CD14-positive monocyte (primary cell): ENCODE measurements at regions not wholly inside any gene's neighbourhood (a gene's known extent, or its start where the extent isn't known, plus 50 kb on each side); places are given as distances from the start of the nearest gene placed in this dataset.

ENCODE experiments used
- DNase-seq, 3 donors: peaks; one replicate each; pipeline ENCODE4 v3.0.0-alpha.2; 2011 to 2022
- H2AFZ ChIP-seq: 2 replicates; pipeline ENCODE4 v1.6.0; 2012; ENCODE audit warnings: mild to moderate bottlenecking, low read depth, low read length, inconsistent platforms; ENCODE audit not compliant: insufficient read depth, poor library complexity, severe bottlenecking
- H3K27ac ChIP-seq, 2 donors: 1 replicate in 1 of 2; 2 replicates in 1 of 2; pipeline ENCODE4 v1.5.1; 2012 to 2013; ENCODE audit warnings: low read length in 2 of 2, control low read depth in 1 of 2, inconsistent platforms in 1 of 2, low read depth in 1 of 2, mild to moderate bottlenecking in 1 of 2
- H3K27me3 ChIP-seq, 2 donors: one replicate each; pipeline versions ENCODE4 v1.6.0 to v1.6.1; 2011 to 2013; ENCODE audit warnings: low read length in 2 of 2; ENCODE audit not compliant: control insufficient read depth in 2 of 2, insufficient read depth in 2 of 2
- H3K36me3 ChIP-seq, 2 donors: replicated peaks in 1 of 2; 1 replicate in 1 of 2; 2 replicates in 1 of 2; pipeline versions ENCODE4 v1.5.1 to v1.6.1; 2012 to 2013; ENCODE audit warnings: low read length in 2 of 2, control low read depth in 1 of 2, inconsistent platforms in 1 of 2, mild to moderate bottlenecking in 1 of 2; ENCODE audit not compliant: insufficient read depth in 2 of 2, control insufficient read depth in 1 of 2
- H3K4me1 ChIP-seq, 2 donors: 1 replicate in 1 of 2; 2 replicates in 1 of 2; pipeline versions ENCODE4 v1.5.1 to v1.6.1; 2012 to 2013; ENCODE audit warnings: low read length in 2 of 2, control low read depth in 1 of 2, inconsistent platforms in 1 of 2, mild to moderate bottlenecking in 1 of 2, moderate library complexity in 1 of 2; ENCODE audit not compliant: insufficient read depth in 2 of 2, control insufficient read depth in 1 of 2
- H3K4me2 ChIP-seq: replicated peaks from 2 replicates; pipeline ENCODE3; 2012; ENCODE audit warnings: low read length, moderate library complexity, mild to moderate bottlenecking; ENCODE audit not compliant: poor library complexity, severe bottlenecking; ENCODE audit errors: extremely low read depth
- H3K4me3 ChIP-seq, 3 experiments: fragments of 200-600 bp in 1 of 3; sonication (generic) in 1 of 3; replicated peaks in 1 of 3; 1 replicate in 2 of 3; 2 replicates in 1 of 3; pipeline ENCODE4 v1.5.1; 2011 to 2013; ENCODE audit warnings: low read length in 3 of 3, mild to moderate bottlenecking in 3 of 3, control low read depth in 2 of 3, low read depth in 2 of 3, inconsistent platforms in 1 of 3, moderate library complexity in 1 of 3
- H3K79me2 ChIP-seq: 2 replicates; pipeline ENCODE4 v1.6.0; 2012; ENCODE audit warnings: mild to moderate bottlenecking, control low read depth, inconsistent platforms, low read length, moderate library complexity; ENCODE audit not compliant: insufficient read depth
- H3K9ac ChIP-seq: 2 replicates; pipeline ENCODE4 v1.6.0; 2017; ENCODE audit warnings: low read length, mild to moderate bottlenecking; ENCODE audit not compliant: insufficient read depth, poor library complexity, severe bottlenecking
- H3K9me3 ChIP-seq, 2 donors: replicated peaks in 1 of 2; 1 replicate in 1 of 2; 2 replicates in 1 of 2; pipeline versions ENCODE4 v1.5.1 to v1.6.1; 2012 to 2013; ENCODE audit warnings: low read length in 2 of 2, control low read depth in 1 of 2; ENCODE audit not compliant: control insufficient read depth in 1 of 2, insufficient read depth in 1 of 2
- H4K20me1 ChIP-seq: 2 replicates; pipeline ENCODE4 v1.6.0; 2012; ENCODE audit warnings: mild to moderate bottlenecking, low read length, control low read depth, moderate library complexity; ENCODE audit not compliant: insufficient read depth
- H3K27ac Mint-ChIP-seq, 7 donors: one replicate each; pipeline ENCODE4 v1.8.0; 2020; ENCODE audit warnings: mild to moderate bottlenecking in 7 of 7, mixed read lengths in 7 of 7, moderate library complexity in 6 of 7, inconsistent platforms in 2 of 7
- H3K27me3 Mint-ChIP-seq, 3 donors: one replicate each; pipeline ENCODE4 v1.8.0; 2021 to 2022; ENCODE audit warnings: low read depth in 3 of 3, mild to moderate bottlenecking in 3 of 3, mixed read lengths in 3 of 3, moderate library complexity in 3 of 3, inconsistent platforms in 1 of 3
- H3K36me3 Mint-ChIP-seq, 2 donors: one replicate each; pipeline ENCODE4 v1.8.0; 2020; ENCODE audit warnings: mixed read lengths in 2 of 2, inconsistent platforms in 1 of 2, mild to moderate bottlenecking in 1 of 2
- H3K4me1 Mint-ChIP-seq: one replicate; pipeline ENCODE4 v1.8.0; 2020; ENCODE audit warnings: mild to moderate bottlenecking, mixed read lengths
- H3K4me3 Mint-ChIP-seq, 2 donors: one replicate each; pipeline ENCODE4 v1.8.0; 2020; ENCODE audit warnings: mild to moderate bottlenecking in 2 of 2, mixed read lengths in 2 of 2, moderate library complexity in 1 of 2
- H3K9me3 Mint-ChIP-seq, 7 donors: one replicate each; pipeline ENCODE4 v1.8.0; 2020 to 2022; ENCODE audit warnings: mixed read lengths in 7 of 7, mild to moderate bottlenecking in 6 of 7, moderate library complexity in 6 of 7, inconsistent platforms in 2 of 7
- CTCF ChIP-seq: fragments of 200-600 bp; IDR thresholded peaks from one replicate; pipeline ENCODE4 v1.8.0; 2022; ENCODE audit warnings: antibody characterized with exemption, mild to moderate bottlenecking
- WGBS: methylation state at CpG from one replicate; pipeline ENCODE4 v1.1.5; 2013; ENCODE audit warnings: missing lambda C conversion rate; ENCODE audit not compliant: insufficient coverage; 5-methylcytosine and 5-hydroxymethylcytosine counted together
- intact Hi-C, 2 donors: fragments of 100-400 bp; cut with micrococcal nuclease; formaldehyde crosslinking; loops; one replicate each; pipeline versions ENCODE4 v1.15.0 to v1.15.1; 2023

- H3K27ac Mint-ChIP-seq = no peak overlapping the region
These were observed 348.5 kb upstream of the ACTBL2 start for GRCh38 chr5:57831090-57831489.

GRCh38 chr5:57828221-57828620, 345.6 kb upstream of the ACTBL2 start:
- Histone ChIP-seq H3K9me3 (no peaks in the 10 kb centered on the region), H3K79me2 (no peaks in the 10 kb centered on the region), H3K27ac (no peak overlapping the region), H3K4me1 (no peaks in the 10 kb centered on the region), H2AFZ (no peak overlapping the region), H3K27me3 (no peaks in the 10 kb centered on the region), H3K4me2 (no peak overlapping the region), H3K9ac (no peak overlapping the region), H4K20me1 (no peaks in the 10 kb centered on the region), H3K4me3 (no peak overlapping the region), H3K36me3 (no peaks in the 10 kb centered on the region)
- Mint-ChIP-seq H3K27me3 (peaks cover 0 to 1% (median 0%) of the 10 kb centered on the region in 3 donors), H3K27ac (no peak overlapping the region), H3K4me3 (no peak overlapping the region), H3K9me3 (peaks cover 0 to 7% (median 4%) of the 10 kb centered on the region in 7 donors), H3K4me1 (no peaks in the 10 kb centered on the region), H3K36me3 (no peaks in the 10 kb centered on the region)
- intact Hi-C loops = no loop called here
- TF ChIP-seq CTCF = no peak
- WGBS = no CpG with 5 or more reads among the region's 1 CpG
- no peak for DNase-seq

More at GRCh38 chr5:57831090-57831489, 348.5 kb upstream of the ACTBL2 start:
- TF ChIP-seq CTCF = no peak
- Histone ChIP-seq H3K4me1 (no peaks in the 10 kb centered on the region), H4K20me1 (no peaks in the 10 kb centered on the region), H3K9ac (no peak overlapping the region), H3K27me3 (no peaks in the 10 kb centered on the region), H3K4me3 (no peak overlapping the region), H3K27ac (no peak overlapping the region), H2AFZ (no peak overlapping the region), H3K36me3 (no peaks in the 10 kb centered on the region), H3K9me3 (no peaks in the 10 kb centered on the region), H3K79me2 (no peaks in the 10 kb centered on the region), H3K4me2 (no peak overlapping the region)
- intact Hi-C loops = no loop called here
- H3K4me3 Mint-ChIP-seq = no peak overlapping the region
- H3K9me3 Mint-ChIP-seq = peaks cover 2 to 8% (median 6%) of the 10 kb centered on the region in 7 donors
- peaks cover 0 to 1% (median 0%) of the 10 kb centered on the region in 3 donors for H3K27me3 Mint-ChIP-seq
- DNase-seq = no peak
- H3K4me1 Mint-ChIP-seq = no peaks in the 10 kb centered on the region
- no peaks in the 10 kb centered on the region for H3K36me3 Mint-ChIP-seq
